Calu3 (cell line): ENCODE measurements at regions not wholly inside any gene's neighbourhood (a gene's known extent, or its start where the extent isn't known, plus 50 kb on each side); places are given as distances from the start of the nearest gene placed in this dataset.

Experiments
- BruUV-seq: library from RNA; stranded (reverse); fragments of 400-500 nt; replicated peaks from 2 replicates; lab custom pipeline; 2021; lab: Mats Ljungman, UMichigan
- CTCF ChIA-PET: fragments of 300-600 bp; sonication (Branson Sonifier 250); formaldehyde crosslinking; loops from one replicate; lab custom pipeline; 2022; ENCODE audit warnings: antibody characterized with exemption; lab: Charles Lee
- DNase-seq: peaks from one replicate; pipeline ENCODE4 v3.0.0; 2022
- H3K27ac Mint-ChIP-seq: one replicate; pipeline ENCODE4 v1.8.0; 2022; ENCODE audit warnings: mixed read lengths; ENCODE audit not compliant: unreplicated experiment
- H3K27me3 Mint-ChIP-seq: one replicate; pipeline ENCODE4 v1.8.0; 2022; ENCODE audit warnings: mixed read lengths; ENCODE audit not compliant: unreplicated experiment
- H3K36me3 Mint-ChIP-seq: one replicate; pipeline ENCODE4 v1.8.0; 2022; ENCODE audit warnings: mild to moderate bottlenecking, moderate library complexity, mixed read lengths; ENCODE audit not compliant: insufficient read depth, unreplicated experiment
- H3K4me1 Mint-ChIP-seq: one replicate; pipeline ENCODE4 v1.8.0; 2022; ENCODE audit warnings: mild to moderate bottlenecking, low read depth, mixed read lengths; ENCODE audit not compliant: unreplicated experiment
- H3K4me3 Mint-ChIP-seq: one replicate; pipeline ENCODE4 v1.8.0; 2022; ENCODE audit warnings: mild to moderate bottlenecking, low read depth, moderate library complexity, mixed read lengths; ENCODE audit not compliant: unreplicated experiment
- H3K9me3 Mint-ChIP-seq: one replicate; pipeline ENCODE4 v1.8.0; 2022; ENCODE audit warnings: low read depth, mixed read lengths; ENCODE audit not compliant: unreplicated experiment
- CTCF ChIP-seq: fragments of 200-600 bp; IDR thresholded peaks from one replicate; pipeline ENCODE4 v1.8.0; 2022; ENCODE audit warnings: antibody characterized with exemption; ENCODE audit not compliant: unreplicated experiment
- intact Hi-C: fragments of 100-400 bp; cut with micrococcal nuclease; formaldehyde crosslinking; loops from one replicate; pipeline ENCODE4 v1.10.0; 2022; ENCODE audit not compliant: unreplicated experiment

GRCh38 chr3:8341821-8342247 is 159.8 kb upstream of the LMCD1 start:
- no peaks in the 10 kb centered on the region for H3K4me1 Mint-ChIP-seq
- no peak for TF ChIP-seq CTCF
- H3K36me3 Mint-ChIP-seq = no peaks in the 10 kb centered on the region
- H3K27ac Mint-ChIP-seq = no peak overlapping the region
- peak; percentile 3 for DNase-seq
- BruUV-seq = no TSS peak
- intact Hi-C loops = no loop called here
- H3K9me3 Mint-ChIP-seq = peaks cover 5% of the 10 kb centered on the region
- no peaks in the 10 kb centered on the region for H3K27me3 Mint-ChIP-seq
- CTCF ChIA-PET = no interaction called here
- no peak overlapping the region for H3K4me3 Mint-ChIP-seq

- no TSS peak for BruUV-seq
- Mint-ChIP-seq H3K4me1 (no peaks in the 10 kb centered on the region), H3K36me3 (no peaks in the 10 kb centered on the region), H3K4me3 (no peak overlapping the region), H3K27ac (no peak overlapping the region), H3K9me3 (peaks cover 5% of the 10 kb centered on the region), H3K27me3 (no peaks in the 10 kb centered on the region)
- TF ChIP-seq CTCF = no peak
- no peak for DNase-seq
- CTCF ChIA-PET = no interaction called here
- intact Hi-C loops = no loop called here
Measured at GRCh38 chr3:8343058-8343457, 158.6 kb upstream of the LMCD1 start.

- DNase-seq = no peak
- Mint-ChIP-seq H3K4me3 (no peak overlapping the region), H3K27ac (no peak overlapping the region), H3K4me1 (no peaks in the 10 kb centered on the region), H3K27me3 (no peaks in the 10 kb centered on the region), H3K36me3 (no peaks in the 10 kb centered on the region), H3K9me3 (peaks cover 5% of the 10 kb centered on the region)
- no peak for TF ChIP-seq CTCF
- CTCF ChIA-PET = no interaction called here
- BruUV-seq = no TSS peak
- intact Hi-C loops = no loop called here
Measured at GRCh38 chr3:8345398-8345797, 156.2 kb upstream of the LMCD1 start.

- CTCF ChIA-PET = no interaction called here
- intact Hi-C loops = no loop called here
Measured at GRCh38 chr3:8348076-8348475, 153.5 kb upstream of the LMCD1 start.

More at GRCh38 chr3:8348076-8348475, 153.5 kb upstream of the LMCD1 start:
- no peaks in the 10 kb centered on the region for H3K36me3 Mint-ChIP-seq
- BruUV-seq = no TSS peak
- no peak overlapping the region for H3K4me3 Mint-ChIP-seq
- no peaks in the 10 kb centered on the region for H3K27me3 Mint-ChIP-seq
- peaks cover 5% of the 10 kb centered on the region for H3K9me3 Mint-ChIP-seq
- no peak for TF ChIP-seq CTCF
- H3K27ac Mint-ChIP-seq = no peak overlapping the region
- H3K4me1 Mint-ChIP-seq = no peaks in the 10 kb centered on the region
- DNase-seq = no peak
